ENCODE measurements at regions not wholly inside any gene's neighbourhood (a gene's known extent, or its start where the extent isn't known, plus 50 kb on each side); places are given as distances from the start of the nearest gene placed in this dataset.
"Not testable (repeated sequence)": the region's sequence is repeated elsewhere in the genome, so short reads cannot be mapped to it uniquely, and the experiment has no call there.

DNA sequence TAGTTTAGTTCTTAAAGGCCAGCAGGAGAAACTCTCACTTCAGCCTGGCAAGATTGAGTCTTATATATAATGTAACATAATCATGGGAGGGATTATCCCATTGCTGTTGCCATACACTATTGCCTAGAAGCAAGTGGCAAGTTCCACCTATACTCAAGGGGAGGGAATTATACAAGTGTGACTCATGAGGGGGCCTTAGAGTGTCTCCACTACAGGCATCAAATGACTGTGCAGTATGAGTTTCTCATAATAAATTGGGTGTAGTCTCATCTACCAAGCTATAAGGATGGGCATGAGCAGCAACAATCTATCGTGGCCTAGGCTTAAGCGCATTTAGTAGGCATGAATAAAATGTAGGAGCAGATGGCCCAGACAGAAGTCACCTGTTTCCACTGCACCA, 89.1 kb upstream of the C1GALT1C1 start:
- no peak for TF ChIP-seq POLR2A (IDR thresholded peaks at IDR 0.05; ENCODE audit: low read length)
- TF ChIP-seq GATA1 (IDR thresholded peaks at IDR 0.05; ENCODE audit: low read depth, low read length): no peak
- no peak for DNase-seq

GRCh38 chrX:120702337-120702736, 72.5 kb upstream of the C1GALT1C1 start:
- not testable (repeated sequence) for DNase-seq

DNA sequence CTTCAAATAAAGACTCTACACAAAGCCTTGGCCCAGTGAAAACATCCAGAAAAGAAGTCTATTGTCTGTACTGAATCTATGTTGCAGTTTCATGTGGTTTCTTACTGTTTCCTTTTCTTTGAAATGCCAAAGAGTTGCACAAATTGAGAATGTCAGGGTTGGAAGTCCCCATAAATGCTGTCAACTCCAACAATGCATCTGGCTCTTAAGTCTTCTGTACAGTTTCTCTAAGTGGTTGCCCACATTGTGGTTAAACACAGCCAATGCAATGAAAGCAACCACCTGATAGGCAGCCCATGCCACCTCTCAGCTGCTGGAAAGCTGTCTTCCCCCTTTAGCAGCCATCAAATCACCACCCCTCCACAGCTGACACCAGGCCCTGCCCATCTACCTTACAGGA, 67.2 kb upstream of the C1GALT1C1 start:
- DNase-seq: no peak
- TF ChIP-seq GATA1 (IDR thresholded peaks at IDR 0.05; ENCODE audit: low read depth, low read length) (no peak), POLR2A (IDR thresholded peaks at IDR 0.05; ENCODE audit: low read length) (no peak)

GRCh38 chrX:120692319-120692718, 62.5 kb upstream of the C1GALT1C1 start:
- TF ChIP-seq POLR2A (IDR thresholded peaks at IDR 0.05; ENCODE audit: low read length) (no peak), GATA1 (IDR thresholded peaks at IDR 0.05; ENCODE audit: low read depth, low read length) (no peak)
- no peak for DNase-seq

GRCh38 chrX:120690941-120691340, 61.1 kb upstream of the C1GALT1C1 start:
- TF ChIP-seq GATA1 (IDR thresholded peaks at IDR 0.05; ENCODE audit: low read depth, low read length) (no peak), POLR2A (IDR thresholded peaks at IDR 0.05; ENCODE audit: low read length) (no peak)
- DNase-seq: no peak

DNA sequence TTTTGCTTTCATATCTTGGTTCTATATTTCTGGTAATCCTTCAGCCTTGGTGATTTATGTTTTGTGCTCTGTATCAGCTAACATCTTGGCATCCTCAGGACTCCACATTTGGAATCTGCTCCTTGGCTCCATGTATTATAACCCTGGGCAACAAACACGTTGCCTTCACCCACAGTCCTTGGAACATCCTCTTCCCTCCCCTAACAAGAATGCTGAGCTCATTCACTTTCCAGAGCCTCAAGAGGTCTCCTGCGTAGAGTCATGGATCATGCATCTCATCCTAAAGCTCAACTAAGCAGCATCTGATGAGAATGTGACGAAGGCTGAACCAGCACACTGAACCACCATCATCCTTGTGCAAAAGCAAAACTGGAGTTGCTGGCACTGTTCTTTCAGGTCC, 60.5 kb upstream of the C1GALT1C1 start:
- DNase-seq: no peak
- TF ChIP-seq POLR2A (IDR thresholded peaks at IDR 0.05; ENCODE audit: low read length) (no peak), GATA1 (IDR thresholded peaks at IDR 0.05; ENCODE audit: low read depth, low read length) (no peak)

DNA sequence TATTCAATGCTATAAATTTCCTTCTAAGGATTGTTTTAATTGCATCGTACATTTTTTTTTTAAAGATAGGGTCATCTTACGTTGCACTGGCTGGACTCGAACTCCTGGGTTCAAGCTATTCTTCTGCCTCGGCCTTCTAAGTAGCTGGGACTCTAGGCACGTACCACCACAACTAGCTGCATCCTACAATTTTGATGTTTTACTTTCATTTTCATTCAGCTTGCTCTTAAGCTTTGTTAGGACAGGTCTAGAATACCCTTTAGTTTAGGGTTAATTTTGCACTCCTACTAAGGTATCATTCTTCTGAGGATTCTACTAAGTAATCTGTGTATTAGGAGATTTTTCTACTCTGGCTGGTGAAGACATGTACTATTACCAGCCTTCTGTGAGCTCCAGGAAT, 50.2 kb upstream of the C1GALT1C1 start:
- DNase-seq: no peak
- TF ChIP-seq GATA1 (IDR thresholded peaks at IDR 0.05; ENCODE audit: low read depth, low read length) (no peak), POLR2A (IDR thresholded peaks at IDR 0.05; ENCODE audit: low read length) (no peak)

All from erythroblast (primary cell).